ENCODE measurements at regions not wholly inside any gene's neighbourhood (a gene's known extent, or its start where the extent isn't known, plus 50 kb on each side); places are given as distances from the start of the nearest gene placed in this dataset.
"Not testable (repeated sequence)": the region's sequence is repeated elsewhere in the genome, so short reads cannot be mapped to it uniquely, and the experiment has no call there.

DNA sequence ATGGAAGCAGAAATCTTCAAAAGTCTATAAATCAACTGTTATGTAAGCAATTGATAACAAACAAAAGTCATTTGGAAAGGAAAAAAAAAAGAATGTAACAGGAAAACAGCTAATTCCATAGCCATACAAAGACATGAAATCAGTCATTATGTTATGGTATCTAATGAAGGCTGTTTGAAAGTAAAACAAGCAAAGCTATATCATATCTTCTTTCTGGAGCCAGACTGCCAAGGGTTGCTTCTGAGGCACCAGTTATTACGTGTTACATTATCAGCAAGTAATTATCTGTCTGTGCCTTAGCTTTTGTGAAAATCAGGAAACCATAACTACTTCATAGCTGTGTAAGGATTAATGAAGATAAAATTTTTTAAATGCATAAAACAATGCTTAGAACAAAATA lies 480.2 kb downstream of the FAT4 start:
- no peaks in the 10 kb centered on the region for H3K9me3 ChIP-seq (ENCODE audit: control insufficient read depth in 4 of 4, insufficient read depth in 3 of 4, low read length in 3 of 4)
- no peak for ATAC-seq (ENCODE audit: insufficient read depth, low FRiP score)
- peaks cover 0 to 19% (median 0%) of the 10 kb centered on the region in 5 donors for H3K4me1 ChIP-seq (ENCODE audit: control insufficient read depth in 5 of 5, insufficient read depth in 5 of 5, low read length in 5 of 5)
- DNase-seq = peak in 2 of 3 donors; percentile 50 to 52
- H3K9ac ChIP-seq (ENCODE audit: insufficient read depth in 1 of 2, low read length in 2 of 2) = no peak overlapping the region
- TF ChIP-seq CTCF (IDR thresholded peaks at IDR 0.05; ENCODE audit: control extremely low read depth, extremely low read depth) = no peak
- H3K36me3 ChIP-seq (ENCODE audit: control insufficient read depth in 4 of 4, insufficient read depth in 4 of 4, low read length in 4 of 4) = no peaks in the 10 kb centered on the region
- H3K27ac ChIP-seq (ENCODE audit: low read depth in 1 of 2, low read length in 1 of 2) = no peak overlapping the region
- H3K4me3 ChIP-seq = no peak overlapping the region
- WGBS, 2 donors = 75 to 77% methylated on average over 1 of the region's 1 CpG
- no peaks in the 10 kb centered on the region for H3K27me3 ChIP-seq (ENCODE audit: control insufficient read depth in 3 of 3, insufficient read depth in 3 of 3, low read length in 2 of 3)

DNA sequence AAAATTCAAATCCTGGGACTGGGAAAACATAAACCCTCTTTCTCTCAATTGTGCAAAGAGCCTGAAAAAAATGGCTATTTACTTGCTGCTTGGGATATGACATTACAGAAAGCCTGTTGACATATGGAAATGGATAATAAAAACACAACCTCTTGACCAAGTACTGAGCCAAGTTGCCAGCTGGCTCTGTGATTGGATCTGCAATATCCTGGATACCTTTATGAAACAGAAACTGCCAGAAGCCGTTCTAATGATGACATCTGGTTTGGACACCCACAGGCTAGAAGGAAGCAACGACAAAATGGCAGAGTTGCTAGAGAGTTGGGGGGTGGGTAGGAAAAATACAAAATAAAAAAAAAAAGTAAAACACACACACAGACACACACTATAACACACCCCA lies 481.4 kb downstream of the FAT4 start:
- Histone ChIP-seq H3K4me3 (no peak overlapping the region), H3K36me3 (ENCODE audit: control insufficient read depth in 4 of 4, insufficient read depth in 4 of 4, low read length in 4 of 4) (no peaks in the 10 kb centered on the region), H3K9me3 (ENCODE audit: control insufficient read depth in 4 of 4, insufficient read depth in 3 of 4, low read length in 3 of 4) (no peaks in the 10 kb centered on the region), H3K27me3 (ENCODE audit: control insufficient read depth in 3 of 3, insufficient read depth in 3 of 3, low read length in 2 of 3) (no peaks in the 10 kb centered on the region), H3K27ac (ENCODE audit: low read depth in 1 of 2, low read length in 1 of 2) (no peak overlapping the region), H3K4me1 (ENCODE audit: control insufficient read depth in 5 of 5, insufficient read depth in 5 of 5, low read length in 5 of 5) (peaks cover 0 to 19% (median 0%) of the 10 kb centered on the region in 5 donors), H3K9ac (ENCODE audit: insufficient read depth in 1 of 2, low read length in 2 of 2) (no peak overlapping the region)
- DNase-seq = peak; percentile 17 to 60 (median 59)
- no peak for ATAC-seq (ENCODE audit: insufficient read depth, low FRiP score)
- 60 to 67% methylated on average over 2 of the region's 2 CpGs for WGBS, 2 donors
- no peak for TF ChIP-seq CTCF (IDR thresholded peaks at IDR 0.05; ENCODE audit: control extremely low read depth, extremely low read depth)

DNA sequence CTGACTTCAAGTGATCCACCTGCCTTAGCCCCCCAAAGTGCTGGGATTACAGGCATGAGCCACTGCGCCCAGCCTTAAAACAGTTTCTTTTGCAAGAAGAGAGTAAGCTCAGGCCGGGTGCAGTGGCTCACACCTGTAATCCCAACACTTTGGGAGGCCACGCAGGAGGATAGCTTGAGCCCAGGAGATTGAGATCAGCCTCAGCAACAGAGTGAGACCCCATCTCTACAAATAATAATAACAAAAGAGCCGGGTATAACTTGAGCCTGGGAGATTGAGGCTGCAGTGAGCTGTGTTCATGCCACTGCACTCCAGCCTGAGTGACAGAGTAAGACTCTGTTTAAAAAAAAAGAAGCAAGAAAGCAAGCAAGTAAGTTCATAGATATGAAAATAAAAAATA lies 482.9 kb downstream of the FAT4 start:
- H3K27me3 ChIP-seq (ENCODE audit: control insufficient read depth in 3 of 3, insufficient read depth in 3 of 3, low read length in 2 of 3); H3K4me3 ChIP-seq; H3K36me3 ChIP-seq (ENCODE audit: control insufficient read depth in 4 of 4, insufficient read depth in 4 of 4, low read length in 4 of 4); H3K9me3 ChIP-seq (ENCODE audit: control insufficient read depth in 4 of 4, insufficient read depth in 3 of 4, low read length in 3 of 4); ATAC-seq (ENCODE audit: insufficient read depth, low FRiP score); H3K27ac ChIP-seq (ENCODE audit: low read depth in 1 of 2, low read length in 1 of 2); DNase-seq; H3K9ac ChIP-seq (ENCODE audit: insufficient read depth in 1 of 2, low read length in 2 of 2): not testable (repeated sequence)
- 82 to 85% methylated on average over 4 of the region's 4 CpGs for WGBS, 2 donors
- peaks cover 0 to 19% (median 0%) of the 10 kb centered on the region in 5 donors for H3K4me1 ChIP-seq (ENCODE audit: control insufficient read depth in 5 of 5, insufficient read depth in 5 of 5, low read length in 5 of 5)

GRCh38 chr4:125801373-125801772 lies 486.6 kb downstream of the FAT4 start:
- TF ChIP-seq CTCF (IDR thresholded peaks at IDR 0.05; ENCODE audit: control extremely low read depth, extremely low read depth) = no peak
- Histone ChIP-seq H3K27ac (ENCODE audit: low read depth in 1 of 2, low read length in 1 of 2) (no peak overlapping the region), H3K36me3 (ENCODE audit: control insufficient read depth in 4 of 4, insufficient read depth in 4 of 4, low read length in 4 of 4) (no peaks in the 10 kb centered on the region), H3K4me3 (no peak overlapping the region), H3K4me1 (ENCODE audit: control insufficient read depth in 5 of 5, insufficient read depth in 5 of 5, low read length in 5 of 5) (no peaks in the 10 kb centered on the region), H3K27me3 (ENCODE audit: control insufficient read depth in 3 of 3, insufficient read depth in 3 of 3, low read length in 2 of 3) (no peaks in the 10 kb centered on the region), H3K9ac (ENCODE audit: insufficient read depth in 1 of 2, low read length in 2 of 2) (no peak overlapping the region), H3K9me3 (ENCODE audit: control insufficient read depth in 4 of 4, insufficient read depth in 3 of 4, low read length in 3 of 4) (no peaks in the 10 kb centered on the region)
- ATAC-seq (ENCODE audit: insufficient read depth, low FRiP score) = no peak
- 89 to 91% methylated on average over 4 of the region's 4 CpGs for WGBS, 2 donors
- no peak for DNase-seq

Data from lung (tissue), 11 donors.